Right lobe of liver (tissue), 4 donors: ENCODE measurements at regions not wholly inside any gene's neighbourhood (a gene's known extent, or its start where the extent isn't known, plus 50 kb on each side); places are given as distances from the start of the nearest gene placed in this dataset.

Experiments
- POLR2A ChIP-seq: fragments of 450-650 bp; IDR thresholded peaks from one replicate; pipeline ENCODE4 v1.6.1; 2017; ENCODE audit warnings: antibody characterized with exemption, mild to moderate bottlenecking
- TF ChIP-seq, protein P1 (sequence below), 4 donors: fragments of 200-600 bp in 3 of 4; fragments of 450-650 bp in 1 of 4; IDR thresholded peaks; one replicate each; pipeline versions ENCODE4 v1.5.1 to v1.8.0; 2016 to 2022; ENCODE audit warnings: antibody characterized with exemption in 4 of 4, mild to moderate bottlenecking in 2 of 4
- donor health status: DM: no; HTN: no; CAD: no.
- donor health status: DM: no; HTN: no; CAD: no.
- donor health status: DM: no; HTN: yes; CAD: no.

DNA sequence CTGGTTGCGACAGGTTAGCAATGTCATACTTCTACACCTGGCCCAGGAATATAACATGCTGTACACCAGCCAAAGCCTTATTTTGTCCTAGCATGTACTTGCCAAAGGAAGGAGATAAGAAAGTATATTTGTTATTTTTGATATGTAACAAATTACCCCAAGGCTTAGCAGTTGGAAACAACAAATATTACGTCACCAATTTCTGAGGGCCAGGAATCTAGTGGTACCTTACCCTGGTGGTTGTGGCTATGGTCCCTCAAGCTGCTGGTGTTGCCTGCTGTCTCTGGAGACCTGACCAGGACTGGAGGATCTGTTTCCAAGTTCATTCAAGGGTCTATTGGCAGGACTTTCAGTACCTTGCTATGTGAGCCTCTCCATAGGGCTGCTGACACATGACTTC is 135.5 kb upstream of the BANK1 start:
- TF ChIP-seq, protein P1, sequence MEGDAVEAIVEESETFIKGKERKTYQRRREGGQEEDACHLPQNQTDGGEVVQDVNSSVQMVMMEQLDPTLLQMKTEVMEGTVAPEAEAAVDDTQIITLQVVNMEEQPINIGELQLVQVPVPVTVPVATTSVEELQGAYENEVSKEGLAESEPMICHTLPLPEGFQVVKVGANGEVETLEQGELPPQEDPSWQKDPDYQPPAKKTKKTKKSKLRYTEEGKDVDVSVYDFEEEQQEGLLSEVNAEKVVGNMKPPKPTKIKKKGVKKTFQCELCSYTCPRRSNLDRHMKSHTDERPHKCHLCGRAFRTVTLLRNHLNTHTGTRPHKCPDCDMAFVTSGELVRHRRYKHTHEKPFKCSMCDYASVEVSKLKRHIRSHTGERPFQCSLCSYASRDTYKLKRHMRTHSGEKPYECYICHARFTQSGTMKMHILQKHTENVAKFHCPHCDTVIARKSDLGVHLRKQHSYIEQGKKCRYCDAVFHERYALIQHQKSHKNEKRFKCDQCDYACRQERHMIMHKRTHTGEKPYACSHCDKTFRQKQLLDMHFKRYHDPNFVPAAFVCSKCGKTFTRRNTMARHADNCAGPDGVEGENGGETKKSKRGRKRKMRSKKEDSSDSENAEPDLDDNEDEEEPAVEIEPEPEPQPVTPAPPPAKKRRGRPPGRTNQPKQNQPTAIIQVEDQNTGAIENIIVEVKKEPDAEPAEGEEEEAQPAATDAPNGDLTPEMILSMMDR (IDR thresholded peaks at IDR 0.05) = no peak
- TF ChIP-seq POLR2A = no peak
